ENCODE measurements at regions not wholly inside any gene's neighbourhood (a gene's known extent, or its start where the extent isn't known, plus 50 kb on each side); places are given as distances from the start of the nearest gene placed in this dataset.

DNA sequence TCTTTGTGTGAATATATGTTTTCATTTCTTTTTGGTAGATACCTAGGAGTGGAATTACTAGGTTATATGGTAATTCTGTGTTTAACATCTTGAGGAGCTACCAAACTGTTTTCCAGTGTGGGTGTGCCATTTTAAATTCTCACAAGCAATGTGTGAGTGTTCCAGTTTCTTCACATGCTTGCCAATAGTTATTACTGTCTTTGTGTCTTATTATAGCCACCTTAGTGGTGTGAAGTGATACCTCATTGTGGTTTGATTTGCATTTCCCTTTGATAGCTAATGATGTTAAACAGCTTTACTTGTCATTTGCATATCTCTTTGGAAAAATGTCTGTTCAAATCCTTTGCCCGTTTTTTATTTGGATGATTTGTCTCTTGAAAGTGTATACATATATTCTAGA lies 513.0 kb downstream of the TMEM38B start:
- TF ChIP-seq, protein P1, sequence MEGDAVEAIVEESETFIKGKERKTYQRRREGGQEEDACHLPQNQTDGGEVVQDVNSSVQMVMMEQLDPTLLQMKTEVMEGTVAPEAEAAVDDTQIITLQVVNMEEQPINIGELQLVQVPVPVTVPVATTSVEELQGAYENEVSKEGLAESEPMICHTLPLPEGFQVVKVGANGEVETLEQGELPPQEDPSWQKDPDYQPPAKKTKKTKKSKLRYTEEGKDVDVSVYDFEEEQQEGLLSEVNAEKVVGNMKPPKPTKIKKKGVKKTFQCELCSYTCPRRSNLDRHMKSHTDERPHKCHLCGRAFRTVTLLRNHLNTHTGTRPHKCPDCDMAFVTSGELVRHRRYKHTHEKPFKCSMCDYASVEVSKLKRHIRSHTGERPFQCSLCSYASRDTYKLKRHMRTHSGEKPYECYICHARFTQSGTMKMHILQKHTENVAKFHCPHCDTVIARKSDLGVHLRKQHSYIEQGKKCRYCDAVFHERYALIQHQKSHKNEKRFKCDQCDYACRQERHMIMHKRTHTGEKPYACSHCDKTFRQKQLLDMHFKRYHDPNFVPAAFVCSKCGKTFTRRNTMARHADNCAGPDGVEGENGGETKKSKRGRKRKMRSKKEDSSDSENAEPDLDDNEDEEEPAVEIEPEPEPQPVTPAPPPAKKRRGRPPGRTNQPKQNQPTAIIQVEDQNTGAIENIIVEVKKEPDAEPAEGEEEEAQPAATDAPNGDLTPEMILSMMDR (IDR thresholded peaks at IDR 0.05), result no peak
- TF ChIP-seq, protein P2, sequence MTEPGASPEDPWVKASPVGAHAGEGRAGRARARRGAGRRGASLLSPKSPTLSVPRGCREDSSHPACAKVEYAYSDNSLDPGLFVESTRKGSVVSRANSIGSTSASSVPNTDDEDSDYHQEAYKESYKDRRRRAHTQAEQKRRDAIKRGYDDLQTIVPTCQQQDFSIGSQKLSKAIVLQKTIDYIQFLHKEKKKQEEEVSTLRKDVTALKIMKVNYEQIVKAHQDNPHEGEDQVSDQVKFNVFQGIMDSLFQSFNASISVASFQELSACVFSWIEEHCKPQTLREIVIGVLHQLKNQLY (CRISPR knock-in tag; IDR thresholded peaks at IDR 0.05), result no peak
- no peak for TF ChIP-seq NR2C2 (CRISPR knock-in tag; IDR thresholded peaks at IDR 0.05)
- TF ChIP-seq, protein P3, sequence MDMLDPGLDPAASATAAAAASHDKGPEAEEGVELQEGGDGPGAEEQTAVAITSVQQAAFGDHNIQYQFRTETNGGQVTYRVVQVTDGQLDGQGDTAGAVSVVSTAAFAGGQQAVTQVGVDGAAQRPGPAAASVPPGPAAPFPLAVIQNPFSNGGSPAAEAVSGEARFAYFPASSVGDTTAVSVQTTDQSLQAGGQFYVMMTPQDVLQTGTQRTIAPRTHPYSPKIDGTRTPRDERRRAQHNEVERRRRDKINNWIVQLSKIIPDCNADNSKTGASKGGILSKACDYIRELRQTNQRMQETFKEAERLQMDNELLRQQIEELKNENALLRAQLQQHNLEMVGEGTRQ (CRISPR knock-in tag; IDR thresholded peaks at IDR 0.05), result no peak
- TF ChIP-seq, protein P4, sequence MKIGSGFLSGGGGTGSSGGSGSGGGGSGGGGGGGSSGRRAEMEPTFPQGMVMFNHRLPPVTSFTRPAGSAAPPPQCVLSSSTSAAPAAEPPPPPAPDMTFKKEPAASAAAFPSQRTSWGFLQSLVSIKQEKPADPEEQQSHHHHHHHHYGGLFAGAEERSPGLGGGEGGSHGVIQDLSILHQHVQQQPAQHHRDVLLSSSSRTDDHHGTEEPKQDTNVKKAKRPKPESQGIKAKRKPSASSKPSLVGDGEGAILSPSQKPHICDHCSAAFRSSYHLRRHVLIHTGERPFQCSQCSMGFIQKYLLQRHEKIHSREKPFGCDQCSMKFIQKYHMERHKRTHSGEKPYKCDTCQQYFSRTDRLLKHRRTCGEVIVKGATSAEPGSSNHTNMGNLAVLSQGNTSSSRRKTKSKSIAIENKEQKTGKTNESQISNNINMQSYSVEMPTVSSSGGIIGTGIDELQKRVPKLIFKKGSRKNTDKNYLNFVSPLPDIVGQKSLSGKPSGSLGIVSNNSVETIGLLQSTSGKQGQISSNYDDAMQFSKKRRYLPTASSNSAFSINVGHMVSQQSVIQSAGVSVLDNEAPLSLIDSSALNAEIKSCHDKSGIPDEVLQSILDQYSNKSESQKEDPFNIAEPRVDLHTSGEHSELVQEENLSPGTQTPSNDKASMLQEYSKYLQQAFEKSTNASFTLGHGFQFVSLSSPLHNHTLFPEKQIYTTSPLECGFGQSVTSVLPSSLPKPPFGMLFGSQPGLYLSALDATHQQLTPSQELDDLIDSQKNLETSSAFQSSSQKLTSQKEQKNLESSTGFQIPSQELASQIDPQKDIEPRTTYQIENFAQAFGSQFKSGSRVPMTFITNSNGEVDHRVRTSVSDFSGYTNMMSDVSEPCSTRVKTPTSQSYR (CRISPR knock-in tag; IDR thresholded peaks at IDR 0.05), result no peak
- TF ChIP-seq, protein P5, sequence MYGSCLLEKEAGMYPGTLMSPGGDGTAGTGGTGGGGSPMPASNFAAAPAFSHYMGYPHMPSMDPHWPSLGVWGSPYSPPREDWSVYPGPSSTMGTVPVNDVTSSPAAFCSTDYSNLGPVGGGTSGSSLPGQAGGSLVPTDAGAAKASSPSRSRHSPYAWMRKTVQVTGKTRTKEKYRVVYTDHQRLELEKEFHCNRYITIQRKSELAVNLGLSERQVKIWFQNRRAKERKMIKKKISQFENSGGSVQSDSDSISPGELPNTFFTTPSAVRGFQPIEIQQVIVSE (CRISPR knock-in tag; IDR thresholded peaks at IDR 0.05; ENCODE audit: borderline replicate concordance), result no peak
- TF ChIP-seq, protein P6, sequence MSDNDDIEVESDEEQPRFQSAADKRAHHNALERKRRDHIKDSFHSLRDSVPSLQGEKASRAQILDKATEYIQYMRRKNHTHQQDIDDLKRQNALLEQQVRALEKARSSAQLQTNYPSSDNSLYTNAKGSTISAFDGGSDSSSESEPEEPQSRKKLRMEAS (CRISPR knock-in tag; IDR thresholded peaks at IDR 0.05), result no peak
- TF ChIP-seq, protein P7, sequence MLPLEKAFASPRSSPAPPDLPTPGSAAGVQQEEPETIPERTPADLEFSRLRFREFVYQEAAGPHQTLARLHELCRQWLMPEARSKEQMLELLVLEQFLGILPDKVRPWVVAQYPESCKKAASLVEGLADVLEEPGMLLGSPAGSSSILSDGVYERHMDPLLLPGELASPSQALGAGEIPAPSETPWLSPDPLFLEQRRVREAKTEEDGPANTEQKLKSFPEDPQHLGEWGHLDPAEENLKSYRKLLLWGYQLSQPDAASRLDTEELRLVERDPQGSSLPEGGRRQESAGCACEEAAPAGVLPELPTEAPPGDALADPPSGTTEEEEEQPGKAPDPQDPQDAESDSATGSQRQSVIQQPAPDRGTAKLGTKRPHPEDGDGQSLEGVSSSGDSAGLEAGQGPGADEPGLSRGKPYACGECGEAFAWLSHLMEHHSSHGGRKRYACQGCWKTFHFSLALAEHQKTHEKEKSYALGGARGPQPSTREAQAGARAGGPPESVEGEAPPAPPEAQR (CRISPR knock-in tag; IDR thresholded peaks at IDR 0.05), result no peak
- TF ChIP-seq, protein P8, sequence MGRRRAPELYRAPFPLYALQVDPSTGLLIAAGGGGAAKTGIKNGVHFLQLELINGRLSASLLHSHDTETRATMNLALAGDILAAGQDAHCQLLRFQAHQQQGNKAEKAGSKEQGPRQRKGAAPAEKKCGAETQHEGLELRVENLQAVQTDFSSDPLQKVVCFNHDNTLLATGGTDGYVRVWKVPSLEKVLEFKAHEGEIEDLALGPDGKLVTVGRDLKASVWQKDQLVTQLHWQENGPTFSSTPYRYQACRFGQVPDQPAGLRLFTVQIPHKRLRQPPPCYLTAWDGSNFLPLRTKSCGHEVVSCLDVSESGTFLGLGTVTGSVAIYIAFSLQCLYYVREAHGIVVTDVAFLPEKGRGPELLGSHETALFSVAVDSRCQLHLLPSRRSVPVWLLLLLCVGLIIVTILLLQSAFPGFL (CRISPR knock-in tag; IDR thresholded peaks at IDR 0.05; ENCODE audit: borderline replicate concordance), result no peak
- TF ChIP-seq, protein P9, sequence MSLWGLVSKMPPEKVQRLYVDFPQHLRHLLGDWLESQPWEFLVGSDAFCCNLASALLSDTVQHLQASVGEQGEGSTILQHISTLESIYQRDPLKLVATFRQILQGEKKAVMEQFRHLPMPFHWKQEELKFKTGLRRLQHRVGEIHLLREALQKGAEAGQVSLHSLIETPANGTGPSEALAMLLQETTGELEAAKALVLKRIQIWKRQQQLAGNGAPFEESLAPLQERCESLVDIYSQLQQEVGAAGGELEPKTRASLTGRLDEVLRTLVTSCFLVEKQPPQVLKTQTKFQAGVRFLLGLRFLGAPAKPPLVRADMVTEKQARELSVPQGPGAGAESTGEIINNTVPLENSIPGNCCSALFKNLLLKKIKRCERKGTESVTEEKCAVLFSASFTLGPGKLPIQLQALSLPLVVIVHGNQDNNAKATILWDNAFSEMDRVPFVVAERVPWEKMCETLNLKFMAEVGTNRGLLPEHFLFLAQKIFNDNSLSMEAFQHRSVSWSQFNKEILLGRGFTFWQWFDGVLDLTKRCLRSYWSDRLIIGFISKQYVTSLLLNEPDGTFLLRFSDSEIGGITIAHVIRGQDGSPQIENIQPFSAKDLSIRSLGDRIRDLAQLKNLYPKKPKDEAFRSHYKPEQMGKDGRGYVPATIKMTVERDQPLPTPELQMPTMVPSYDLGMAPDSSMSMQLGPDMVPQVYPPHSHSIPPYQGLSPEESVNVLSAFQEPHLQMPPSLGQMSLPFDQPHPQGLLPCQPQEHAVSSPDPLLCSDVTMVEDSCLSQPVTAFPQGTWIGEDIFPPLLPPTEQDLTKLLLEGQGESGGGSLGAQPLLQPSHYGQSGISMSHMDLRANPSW (CRISPR knock-in tag; conservative IDR thresholded peaks at IDR 0.05; ENCODE audit: low read depth), result no peak
- TF ChIP-seq FOXJ3 (CRISPR knock-in tag; IDR thresholded peaks at IDR 0.05; ENCODE audit: borderline replicate concordance), result no peak

Data from WTC11 (cell line).